ENCODE measurements at regions not wholly inside any gene's neighbourhood (a gene's known extent, or its start where the extent isn't known, plus 50 kb on each side); places are given as distances from the start of the nearest gene placed in this dataset.
A peak's percentile ranks its signal among the peaks of the same experiment; 100 is the strongest.

- H3K36me3 ChIP-seq, result no peaks in the 10 kb centered on the region
- H3K4me1 ChIP-seq (ENCODE audit: low read depth), result no peaks in the 10 kb centered on the region
- TF ChIP-seq CTCF (IDR thresholded peaks at IDR 0.05; ENCODE audit: low read depth, low read length), result no peak
- H3K27me3 ChIP-seq, result no peaks in the 10 kb centered on the region
- H3K4me3 ChIP-seq, result no peak overlapping the region
- no peak for DNase-seq (ENCODE audit: low read depth in 1 of 2, low spot score in 1 of 2)
- H3K27ac ChIP-seq, result no peak overlapping the region
- no peaks in the 10 kb centered on the region for H3K9me3 ChIP-seq (ENCODE audit: low read depth)
Observed at GRCh38 chr4:81552086-81552485, 80.4 kb upstream of the RASGEF1B start.

DNA sequence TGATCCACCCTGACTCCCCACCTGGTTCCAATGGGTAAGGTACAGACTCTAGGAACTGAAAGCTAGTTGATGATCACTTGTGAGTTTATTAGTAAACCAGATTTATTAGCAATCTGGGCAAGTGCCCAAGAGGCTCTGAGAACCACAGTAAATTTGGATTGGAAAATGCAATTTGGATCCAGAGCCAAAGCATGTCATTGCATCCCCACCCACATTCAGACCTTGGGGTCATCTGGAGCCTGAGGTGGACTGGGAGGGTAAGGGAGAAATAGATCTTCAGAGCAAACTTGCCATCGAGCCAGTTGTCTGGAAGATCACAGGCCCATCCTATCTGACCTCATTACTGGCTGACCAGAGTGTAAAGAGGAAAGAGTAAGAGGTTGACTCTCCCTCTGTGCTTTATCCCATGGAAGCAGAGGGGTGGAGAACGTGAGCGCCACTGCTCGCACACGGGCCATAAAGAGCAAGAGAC, 78.7 kb upstream of the RASGEF1B start:
- Histone ChIP-seq H3K27ac (no peak overlapping the region), H3K27me3 (no peaks in the 10 kb centered on the region), H3K4me1 (ENCODE audit: low read depth) (no peaks in the 10 kb centered on the region), H3K36me3 (no peaks in the 10 kb centered on the region), H3K9me3 (ENCODE audit: low read depth) (no peaks in the 10 kb centered on the region), H3K4me3 (no peak overlapping the region)
- TF ChIP-seq CTCF (IDR thresholded peaks at IDR 0.05; ENCODE audit: low read depth, low read length), result no peak
- no peak for DNase-seq (ENCODE audit: low read depth in 1 of 2, low spot score in 1 of 2)

GRCh38 chr4:81549984-81550383, 78.3 kb upstream of the RASGEF1B start:
- Histone ChIP-seq H3K4me3 (no peak overlapping the region), H3K9me3 (ENCODE audit: low read depth) (no peaks in the 10 kb centered on the region), H3K4me1 (ENCODE audit: low read depth) (no peaks in the 10 kb centered on the region), H3K36me3 (no peaks in the 10 kb centered on the region), H3K27ac (no peak overlapping the region), H3K27me3 (no peaks in the 10 kb centered on the region)
- DNase-seq (ENCODE audit: low read depth in 1 of 2, low spot score in 1 of 2), result peak in 1 of 2 donors; percentile 29
- no peak for TF ChIP-seq CTCF (IDR thresholded peaks at IDR 0.05; ENCODE audit: low read depth, low read length)

GRCh38 chr4:81546777-81547176, 75.1 kb upstream of the RASGEF1B start:
- no peak for DNase-seq (ENCODE audit: low read depth in 1 of 2, low spot score in 1 of 2)
- H3K27ac ChIP-seq, result no peak overlapping the region
- H3K4me3 ChIP-seq, result no peak overlapping the region
- no peaks in the 10 kb centered on the region for H3K4me1 ChIP-seq (ENCODE audit: low read depth)
- H3K9me3 ChIP-seq (ENCODE audit: low read depth), result no peaks in the 10 kb centered on the region
- no peaks in the 10 kb centered on the region for H3K36me3 ChIP-seq
- no peaks in the 10 kb centered on the region for H3K27me3 ChIP-seq
- TF ChIP-seq CTCF (IDR thresholded peaks at IDR 0.05; ENCODE audit: low read depth, low read length), result no peak

GRCh38 chr4:81541161-81541945, 69.6 kb upstream of the RASGEF1B start:
- Histone ChIP-seq H3K36me3 (no peaks in the 10 kb centered on the region), H3K9me3 (ENCODE audit: low read depth) (no peaks in the 10 kb centered on the region), H3K4me1 (ENCODE audit: low read depth) (no peaks in the 10 kb centered on the region), H3K27me3 (no peaks in the 10 kb centered on the region), H3K27ac (no peak overlapping the region), H3K4me3 (no peak overlapping the region)
- no peak for DNase-seq (ENCODE audit: low read depth in 1 of 2, low spot score in 1 of 2)
- TF ChIP-seq CTCF (IDR thresholded peaks at IDR 0.05; ENCODE audit: low read depth, low read length), result no peak

Measured in cardiac muscle cell (in vitro differentiated cells and primary cell).